ENCODE measurements at regions not wholly inside any gene's neighbourhood (a gene's known extent, or its start where the extent isn't known, plus 50 kb on each side); places are given as distances from the start of the nearest gene placed in this dataset.
"Not testable (repeated sequence)": the region's sequence is repeated elsewhere in the genome, so short reads cannot be mapped to it uniquely, and the experiment has no call there.

DNA sequence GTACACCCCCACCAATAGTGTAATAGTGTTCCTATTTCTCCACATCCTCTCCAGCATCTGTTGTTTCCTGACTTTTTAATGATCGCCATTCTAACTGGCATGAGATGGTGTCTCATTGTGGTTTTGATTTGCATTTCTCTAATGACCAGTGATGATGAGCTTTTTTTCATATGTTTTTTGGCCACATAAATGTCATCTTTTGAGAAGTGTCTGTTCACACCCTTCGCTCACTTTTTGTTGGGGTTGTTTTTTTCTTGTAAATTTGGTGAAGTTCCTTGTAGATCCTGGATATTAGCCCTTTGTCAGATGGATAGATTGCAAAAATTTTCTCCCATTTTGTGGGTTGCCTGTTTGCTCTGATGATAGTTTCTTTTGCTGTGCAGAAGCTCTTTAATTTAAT, 567.7 kb downstream of the MATN1 start:
- DNase-seq (ENCODE audit: low read depth in 2 of 2): not testable (repeated sequence)

DNA sequence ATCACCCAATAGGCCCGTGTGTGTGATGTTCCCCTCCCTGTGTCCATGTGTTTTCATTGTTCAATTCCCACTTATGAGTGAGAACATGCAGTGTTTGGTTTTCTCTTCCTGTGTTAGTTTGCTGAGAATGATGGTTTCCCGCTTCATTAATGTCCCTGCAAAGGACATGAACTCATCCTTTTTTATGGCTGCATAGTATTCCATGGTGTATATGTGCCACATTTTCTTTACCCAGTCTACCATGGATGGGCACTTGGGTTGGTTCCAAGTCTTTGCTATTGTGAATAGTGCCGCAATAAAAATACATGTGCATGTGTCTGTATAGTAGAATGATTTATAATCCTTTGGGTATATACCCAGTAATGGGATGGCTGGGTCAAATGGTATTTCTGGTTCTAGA, 568.1 kb downstream of the MATN1 start:
- not testable (repeated sequence) for DNase-seq (ENCODE audit: low read depth in 2 of 2)

DNA sequence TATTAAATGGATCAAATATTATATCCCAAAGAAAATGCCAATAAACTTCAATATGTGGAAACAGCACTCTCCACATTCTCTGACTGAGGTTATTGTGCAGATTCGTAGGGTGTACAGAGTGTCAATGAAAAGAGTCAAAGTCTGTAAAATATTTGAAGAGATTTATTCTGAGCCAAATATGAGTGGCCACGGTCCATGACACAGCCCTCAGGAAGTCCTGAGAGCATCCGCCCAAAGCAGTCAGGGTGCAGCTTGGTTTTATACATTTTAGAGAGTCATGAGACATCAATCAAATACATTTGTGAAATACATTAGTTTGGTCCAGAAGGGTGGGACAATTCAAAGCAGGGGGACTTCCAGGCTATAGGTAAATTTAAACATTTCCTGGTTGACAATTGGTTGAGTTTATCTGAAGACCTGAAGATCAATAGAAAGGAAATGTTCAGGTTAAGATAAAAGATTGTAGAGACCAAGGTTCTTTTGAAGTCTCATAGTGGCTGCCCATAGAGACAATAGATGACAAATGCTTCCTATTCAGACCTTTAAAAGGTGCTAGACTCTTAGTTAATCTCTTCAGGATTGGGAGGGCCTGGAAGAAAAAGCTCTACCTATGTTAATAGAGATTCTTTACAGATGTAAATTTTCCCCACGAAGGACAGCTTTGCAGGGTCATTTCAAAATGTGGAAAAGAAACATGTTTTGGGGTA, 569.5 kb downstream of the MATN1 start:
- no peak for DNase-seq (ENCODE audit: low read depth in 2 of 2)

DNA sequence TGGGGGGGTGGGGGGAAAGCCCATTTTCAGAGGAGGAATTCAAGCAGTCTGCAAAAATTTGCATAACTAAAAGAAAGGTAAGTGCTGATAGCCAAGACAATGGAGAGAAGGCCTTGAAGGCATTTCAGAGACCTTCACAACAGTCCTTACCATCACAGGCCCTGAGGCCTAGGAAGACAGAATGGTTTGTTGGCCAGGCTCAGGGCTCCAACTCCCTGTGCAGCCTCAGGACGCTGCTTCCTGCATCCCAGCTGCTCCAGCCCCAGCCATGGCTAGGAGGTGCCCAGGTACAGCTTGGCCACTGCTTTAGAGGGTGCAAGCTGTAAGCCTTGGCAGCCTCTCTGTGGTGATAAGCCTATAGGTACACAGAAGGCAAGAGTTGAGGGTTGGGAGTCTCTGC, 571.6 kb downstream of the MATN1 start:
- DNase-seq (ENCODE audit: low read depth in 2 of 2): no peak

DNA sequence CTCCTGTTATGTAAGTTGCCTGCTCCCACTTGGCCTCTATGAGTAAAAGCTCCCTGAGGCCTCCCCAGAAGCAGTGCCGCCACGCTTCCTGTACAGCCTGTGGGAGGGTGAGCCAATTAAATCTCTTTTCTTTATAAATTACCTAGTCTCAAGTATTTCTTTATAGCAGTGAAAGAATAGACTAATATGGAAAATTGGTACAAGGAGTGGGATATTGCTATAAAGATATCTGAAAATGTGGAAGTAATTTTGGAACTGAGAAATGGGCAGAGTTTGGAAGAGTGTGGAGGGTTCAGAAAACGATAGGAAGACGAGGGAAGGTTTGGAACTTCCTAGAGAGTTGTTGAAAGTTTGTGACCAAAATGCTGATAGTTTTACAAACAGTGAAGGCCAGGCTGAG, 572.3 kb downstream of the MATN1 start:
- no peak for DNase-seq (ENCODE audit: low read depth in 2 of 2)

DNA sequence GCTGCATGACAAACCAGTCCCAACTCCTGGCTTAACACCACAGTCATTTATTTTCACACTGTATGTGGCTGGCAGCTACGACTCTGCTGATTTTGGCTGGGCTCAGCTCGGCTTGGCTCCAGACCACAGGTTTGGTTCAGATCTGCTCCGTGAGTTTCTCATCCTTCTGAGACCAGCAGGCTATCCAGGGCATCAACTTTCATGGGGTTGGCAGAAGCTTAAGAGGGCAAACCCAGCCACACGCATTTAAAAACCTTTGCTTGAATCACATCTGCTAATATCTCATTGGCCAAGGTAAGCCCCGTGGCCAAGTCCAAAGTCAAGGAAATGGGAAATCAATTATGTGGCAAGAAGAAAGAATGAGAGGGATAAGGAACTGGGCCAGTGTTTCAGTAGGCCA, 574.2 kb downstream of the MATN1 start:
- DNase-seq (ENCODE audit: low read depth in 2 of 2): no peak

DNA sequence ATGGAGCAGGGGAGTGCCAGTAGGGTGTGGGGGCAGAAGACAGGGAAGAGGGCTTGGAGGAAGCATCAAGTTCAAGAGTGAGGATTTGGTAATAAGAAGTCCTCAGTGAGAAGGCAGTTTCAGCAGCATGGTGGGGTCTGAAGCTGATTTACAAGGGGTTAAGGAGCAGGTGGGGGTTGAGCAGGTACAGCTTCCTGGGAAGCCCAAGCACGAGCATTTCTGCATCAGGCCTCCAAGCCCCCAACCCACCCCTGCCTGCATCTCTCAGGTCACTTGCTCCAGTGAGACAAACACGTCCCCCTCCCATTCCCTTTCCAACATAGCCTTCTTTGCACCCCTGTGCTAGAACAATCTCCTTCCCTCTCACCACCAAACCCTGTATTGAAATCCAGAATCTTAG, 574.7 kb downstream of the MATN1 start:
- DNase-seq (ENCODE audit: low read depth in 2 of 2): no peak

DNA sequence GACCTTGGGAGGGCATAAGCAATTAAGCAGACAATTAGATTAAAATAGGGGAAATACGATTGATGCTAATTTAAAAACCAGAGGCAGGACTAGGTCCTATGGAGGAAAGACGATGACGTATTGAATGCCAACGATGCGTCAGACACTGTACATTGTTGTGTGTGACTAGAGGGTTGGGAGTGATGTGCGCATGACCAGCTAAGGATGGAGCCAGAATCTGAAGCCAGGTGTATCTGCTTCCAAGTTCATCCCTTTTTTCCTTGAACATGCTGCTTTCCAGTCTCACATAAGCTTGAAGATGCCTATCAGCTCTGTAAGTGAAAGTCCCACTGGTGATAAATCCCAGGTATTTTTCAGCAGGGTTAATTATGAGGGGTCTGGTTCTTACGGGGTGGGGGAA, 576.2 kb downstream of the MATN1 start:
- DNase-seq (ENCODE audit: low read depth in 2 of 2): no peak

DNA sequence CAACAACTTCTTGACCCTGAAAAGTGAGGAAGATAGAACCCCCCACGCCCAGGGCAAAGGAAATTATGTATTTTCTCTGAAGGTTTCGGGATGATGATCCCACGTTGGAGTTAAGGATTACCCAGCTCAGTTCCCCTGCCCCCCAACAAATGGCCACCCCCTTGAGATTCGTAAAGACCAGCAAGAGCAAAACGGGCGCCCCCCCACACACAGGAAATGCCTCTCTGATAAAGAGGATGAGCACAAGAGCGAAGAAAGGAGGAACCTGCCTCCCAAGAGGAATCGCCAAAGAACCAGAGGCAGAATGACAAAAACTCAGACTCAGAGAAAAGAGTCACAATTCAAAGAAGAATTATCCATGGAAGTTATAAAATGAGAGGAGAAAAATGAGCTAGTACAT, 576.9 kb downstream of the MATN1 start:
- no peak for DNase-seq (ENCODE audit: low read depth in 2 of 2)

DNA sequence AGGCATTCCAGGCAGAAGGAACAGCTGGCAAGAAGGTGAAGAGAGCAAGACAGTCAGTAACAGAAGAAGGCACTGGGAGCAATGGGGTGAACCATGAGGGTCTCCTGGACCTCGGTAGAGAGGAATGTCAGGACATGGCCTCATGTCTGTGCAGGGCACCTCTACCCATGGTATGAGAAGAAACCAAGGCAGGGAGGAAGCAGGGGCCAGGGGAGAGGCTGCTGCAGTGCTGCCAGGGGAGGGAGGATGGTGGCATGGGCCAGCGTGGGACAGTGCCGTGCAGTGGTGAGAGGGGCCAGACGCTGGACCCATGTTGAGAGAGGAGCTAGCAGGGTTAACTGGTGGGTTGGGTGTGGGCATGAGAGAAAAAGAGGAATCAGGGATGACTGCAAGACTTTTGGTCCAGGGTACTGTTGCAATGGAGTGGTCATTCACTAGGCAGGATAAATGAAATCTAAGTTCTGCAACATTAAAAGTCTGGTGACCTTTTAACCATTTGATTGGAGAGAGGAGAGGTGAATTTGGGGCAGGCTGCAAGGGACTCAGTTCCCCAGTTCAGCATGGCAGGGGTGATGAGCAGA, 577.6 kb downstream of the MATN1 start:
- no peak for DNase-seq (ENCODE audit: low read depth in 2 of 2)

DNA sequence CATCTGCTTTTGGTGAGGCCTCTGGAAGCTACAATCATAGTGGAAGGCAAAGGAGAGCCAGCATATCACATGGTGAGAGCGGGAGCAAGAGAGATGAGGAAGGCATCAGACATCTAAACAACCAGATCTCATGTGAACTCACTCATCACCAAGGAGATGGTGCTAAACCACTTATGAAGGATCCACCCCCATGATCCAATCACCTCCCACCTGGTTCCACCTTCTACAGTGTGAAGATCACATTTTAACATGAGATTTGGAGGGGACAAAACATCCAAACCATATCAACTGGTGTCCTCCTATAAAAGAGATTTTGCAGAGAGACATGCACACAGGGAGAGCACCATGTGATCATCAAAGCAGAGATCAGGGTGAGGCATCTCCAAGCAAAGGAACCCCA, 578.6 kb downstream of the MATN1 start:
- no peak for DNase-seq (ENCODE audit: low read depth in 2 of 2)

DNA sequence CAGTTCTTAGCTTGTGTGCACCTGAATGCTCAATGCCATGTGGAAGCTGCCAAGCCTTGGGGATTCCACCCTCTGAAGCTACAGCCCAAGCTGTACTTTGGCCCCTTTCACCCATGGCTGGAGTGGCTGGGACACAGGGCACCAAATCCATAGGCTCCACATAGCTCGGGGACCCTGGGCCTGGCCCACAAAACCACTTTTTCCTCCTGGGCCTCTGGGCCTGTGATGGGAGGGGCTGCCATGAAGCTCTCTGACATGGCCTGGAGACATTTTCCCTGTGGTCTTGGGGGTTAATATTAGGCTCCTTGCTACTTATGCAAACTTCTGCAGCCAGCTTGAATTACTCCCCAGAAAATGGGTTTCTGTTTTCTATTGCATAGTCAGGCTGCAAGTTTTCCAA, 579.9 kb downstream of the MATN1 start:
- DNase-seq (ENCODE audit: low read depth in 2 of 2): no peak

DNA sequence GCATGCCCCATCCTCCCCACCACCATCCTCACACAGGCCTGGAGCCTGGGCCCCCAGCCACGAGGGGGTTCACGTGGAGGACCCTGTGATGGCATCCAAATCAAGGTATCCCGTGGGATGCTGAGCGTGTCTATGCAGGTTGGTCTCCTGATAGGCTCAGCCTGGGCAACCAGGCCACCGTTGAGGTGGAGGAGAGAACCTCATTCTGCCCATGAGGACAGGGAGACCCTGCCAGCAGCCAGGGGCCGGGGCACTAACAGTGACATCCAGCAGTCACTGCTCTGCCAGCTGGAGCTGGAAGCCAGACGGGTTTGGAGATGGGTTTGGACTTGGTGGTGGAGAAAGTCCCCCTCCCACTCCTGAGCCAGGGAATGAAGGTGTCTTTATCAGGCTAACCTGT, 582.8 kb downstream of the MATN1 start:
- DNase-seq (ENCODE audit: low read depth in 2 of 2): no peak

DNA sequence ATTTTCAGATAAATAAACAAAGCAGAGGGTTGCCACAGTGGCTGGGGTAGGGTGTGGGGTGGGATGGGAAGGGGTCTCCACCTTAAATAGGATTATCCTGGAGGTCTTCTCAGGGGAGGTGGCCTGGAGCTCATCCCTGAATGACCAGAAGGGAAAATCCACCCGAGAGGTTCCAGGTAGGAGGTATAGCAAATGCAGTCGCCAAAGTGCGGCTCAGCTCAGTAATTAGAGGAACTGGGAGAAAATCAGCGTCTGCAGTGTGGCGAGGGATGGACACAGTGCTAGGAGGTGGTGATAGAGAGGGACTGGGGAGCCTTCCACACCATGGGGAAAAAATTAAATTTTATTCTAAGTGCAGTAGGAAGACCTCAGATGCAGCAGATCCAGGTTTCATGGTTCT, 584.5 kb downstream of the MATN1 start:
- DNase-seq (ENCODE audit: low read depth in 2 of 2): no peak

DNA sequence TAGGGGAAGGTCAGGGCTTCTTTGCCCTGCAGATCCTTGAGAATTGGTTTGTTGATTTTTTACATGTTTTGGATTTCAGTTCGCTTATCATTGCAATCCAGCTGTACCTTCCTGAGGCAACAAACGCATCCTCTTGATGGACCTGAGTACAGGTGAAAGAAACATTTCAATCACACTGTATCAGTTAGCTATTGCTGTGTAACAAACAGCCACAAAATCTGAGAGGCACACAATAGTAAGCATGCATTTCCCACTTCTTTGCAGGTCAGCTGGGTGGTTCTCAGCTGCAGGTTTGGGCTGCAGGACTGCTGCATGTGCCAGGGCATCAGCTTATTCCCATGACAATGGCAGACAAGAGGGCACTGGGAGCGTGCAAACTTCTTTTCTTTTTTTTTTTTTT, 586.4 kb downstream of the MATN1 start:
- DNase-seq (ENCODE audit: low read depth in 2 of 2): no peak

DNA sequence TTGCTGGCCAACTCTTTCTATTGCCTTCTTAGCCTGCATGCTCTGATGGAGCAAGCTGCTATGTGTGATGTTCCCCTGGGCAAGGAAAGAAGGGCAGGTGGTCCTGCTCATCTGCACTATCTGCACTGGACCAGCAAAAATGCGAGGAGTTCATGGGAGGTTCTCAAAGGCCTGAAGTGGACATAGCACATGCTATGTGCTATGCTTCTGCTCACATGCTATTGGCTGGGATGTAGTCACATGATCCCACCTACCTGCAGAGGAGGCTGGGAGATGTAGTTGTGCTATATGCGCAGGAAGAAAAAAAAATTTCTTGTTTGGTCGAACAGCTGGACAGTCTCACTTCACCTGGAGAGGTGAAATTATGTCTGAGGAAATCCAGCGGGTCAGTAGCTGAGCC, 587.7 kb downstream of the MATN1 start:
- no peak for DNase-seq (ENCODE audit: low read depth in 2 of 2)

DNA sequence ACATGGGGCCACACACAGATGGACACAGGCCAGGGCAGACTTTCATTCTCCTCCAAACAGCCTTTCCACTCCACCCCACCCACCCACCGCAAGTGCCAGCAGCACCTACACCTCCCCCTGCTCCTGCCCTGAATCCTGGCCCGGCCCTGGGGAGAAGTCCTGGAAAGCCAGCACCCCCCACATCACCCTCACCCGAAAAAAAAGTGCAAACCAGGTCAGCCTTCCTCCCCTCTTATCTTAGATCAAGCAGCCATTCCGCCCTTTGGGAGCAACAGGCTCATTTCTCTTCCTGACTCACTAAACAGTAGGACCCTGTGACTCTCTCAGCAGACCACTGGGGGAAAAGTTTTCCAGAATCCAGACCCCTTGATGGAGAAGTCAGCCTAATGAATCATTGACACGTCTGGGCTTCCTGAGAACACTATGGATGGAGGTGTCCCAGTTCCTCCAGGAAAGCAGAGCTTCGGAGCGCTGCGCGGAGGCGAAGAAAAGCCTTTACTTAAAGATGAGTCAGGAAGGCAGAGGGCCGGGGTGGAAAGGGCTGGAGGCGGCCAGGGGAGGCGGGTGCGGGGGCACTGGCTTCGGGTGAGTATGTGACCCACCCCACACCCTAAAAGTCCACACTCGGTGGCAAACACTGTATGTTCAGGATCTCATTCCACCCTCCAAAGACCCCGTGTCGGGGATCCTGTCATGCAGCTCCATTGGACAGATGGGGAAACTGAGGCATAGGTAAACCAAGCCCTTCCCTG, 588.7 kb downstream of the MATN1 start:
- no peak for DNase-seq (ENCODE audit: low read depth in 2 of 2)

DNA sequence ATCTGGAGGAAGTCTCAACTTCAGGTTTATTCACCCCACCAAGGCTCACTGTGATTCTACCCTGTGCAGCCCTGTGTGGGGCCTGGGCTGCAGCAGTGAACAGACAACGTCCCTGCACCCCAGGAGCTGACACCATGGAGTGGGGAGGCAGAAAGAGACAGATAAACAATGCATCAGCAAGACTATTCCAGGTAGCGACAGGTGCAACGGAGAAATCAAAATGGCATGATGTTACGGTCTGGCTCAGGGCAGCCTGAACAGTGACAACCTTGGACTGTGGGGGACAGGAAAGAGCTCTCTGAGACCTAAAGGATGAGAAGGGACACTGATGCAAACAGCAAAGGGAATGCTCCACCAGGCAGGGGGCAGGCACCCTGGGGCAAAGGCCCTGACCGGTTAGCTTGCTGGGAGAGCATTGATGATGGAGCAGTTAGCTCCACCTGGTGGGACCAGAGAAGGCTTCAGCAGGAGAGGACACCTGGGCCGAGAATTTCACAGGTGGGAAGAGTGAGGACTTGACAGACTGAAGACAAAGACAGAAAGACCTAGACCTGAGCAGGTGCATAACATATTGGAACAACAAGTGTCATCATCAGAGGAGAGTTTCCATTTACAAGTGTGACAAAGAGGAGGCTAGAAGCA, 589.9 kb downstream of the MATN1 start:
- DNase-seq (ENCODE audit: low read depth in 2 of 2): no peak

DNA sequence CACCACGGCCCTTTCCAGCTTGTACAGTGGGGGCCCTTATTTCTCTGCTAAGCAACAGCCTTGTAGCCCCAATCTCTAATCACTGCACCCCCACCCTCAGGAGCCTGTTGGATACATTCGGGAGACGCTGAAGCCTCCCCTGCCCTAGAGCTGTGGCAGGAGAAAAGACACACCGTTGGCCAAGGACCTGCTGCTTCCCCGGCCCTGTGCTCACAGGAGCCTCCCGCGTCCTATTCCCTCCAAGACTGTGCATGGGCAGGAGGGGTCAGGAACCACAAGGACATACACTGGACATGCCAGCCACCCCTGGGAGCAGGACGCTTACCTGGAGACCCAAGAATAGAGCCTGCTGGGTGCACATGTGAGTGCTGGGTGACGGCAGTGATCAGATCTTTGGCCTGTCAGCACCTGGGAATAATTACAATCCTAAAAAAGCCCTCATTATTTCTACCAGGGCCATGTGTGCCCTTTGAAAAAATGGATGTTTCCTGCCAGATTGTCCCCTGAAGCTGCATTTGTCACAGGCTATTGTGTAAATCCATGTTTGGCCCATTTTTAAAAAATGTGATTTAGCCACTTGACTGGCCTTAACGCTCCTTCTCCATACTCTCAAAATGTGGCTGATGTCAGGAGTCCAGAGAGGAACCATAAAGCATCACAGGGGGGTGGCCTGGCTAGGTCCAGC, 590.6 kb downstream of the MATN1 start:
- DNase-seq (ENCODE audit: low read depth in 2 of 2): no peak

DNA sequence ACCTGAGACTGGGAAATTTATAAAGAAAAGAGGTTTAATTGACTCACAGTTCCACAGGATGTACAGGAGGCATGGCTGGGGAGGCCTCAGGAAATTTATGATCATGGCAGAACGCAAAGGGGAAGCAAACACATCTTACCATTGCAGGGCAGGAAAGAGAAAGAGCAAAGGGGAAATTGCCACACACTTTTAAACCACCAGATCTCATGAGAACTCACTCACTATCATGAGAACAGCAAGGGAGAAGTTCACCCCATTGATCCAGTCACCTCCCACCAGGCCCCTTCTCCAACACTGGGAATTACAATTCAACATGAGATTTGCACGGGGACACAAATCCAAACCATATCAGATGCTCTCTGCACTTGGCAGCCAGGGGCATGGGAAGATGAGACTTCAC, 592.8 kb downstream of the MATN1 start:
- not testable (repeated sequence) for DNase-seq (ENCODE audit: low read depth in 2 of 2)

DNA sequence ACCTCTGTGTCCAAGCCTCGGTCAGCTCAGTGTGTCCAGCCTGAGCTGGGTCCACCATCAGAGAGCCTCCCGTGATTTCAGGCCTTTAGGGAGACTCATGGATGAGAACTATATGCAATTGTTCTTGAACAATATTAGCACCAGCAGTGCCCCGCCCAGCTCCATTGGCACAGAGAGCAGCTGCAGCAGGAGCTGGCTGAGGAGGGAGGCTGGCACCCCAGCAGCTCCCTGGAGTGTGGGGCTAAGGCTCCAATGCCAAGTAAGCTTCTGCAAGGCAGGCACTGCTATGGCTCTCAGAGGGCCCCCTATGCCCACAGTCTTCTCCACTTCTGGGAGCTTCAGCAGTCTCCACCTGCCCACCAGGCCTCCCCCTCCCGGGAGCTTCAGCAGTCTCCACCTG, 593.3 kb downstream of the MATN1 start:
- no peak for DNase-seq (ENCODE audit: low read depth in 2 of 2)

DNA sequence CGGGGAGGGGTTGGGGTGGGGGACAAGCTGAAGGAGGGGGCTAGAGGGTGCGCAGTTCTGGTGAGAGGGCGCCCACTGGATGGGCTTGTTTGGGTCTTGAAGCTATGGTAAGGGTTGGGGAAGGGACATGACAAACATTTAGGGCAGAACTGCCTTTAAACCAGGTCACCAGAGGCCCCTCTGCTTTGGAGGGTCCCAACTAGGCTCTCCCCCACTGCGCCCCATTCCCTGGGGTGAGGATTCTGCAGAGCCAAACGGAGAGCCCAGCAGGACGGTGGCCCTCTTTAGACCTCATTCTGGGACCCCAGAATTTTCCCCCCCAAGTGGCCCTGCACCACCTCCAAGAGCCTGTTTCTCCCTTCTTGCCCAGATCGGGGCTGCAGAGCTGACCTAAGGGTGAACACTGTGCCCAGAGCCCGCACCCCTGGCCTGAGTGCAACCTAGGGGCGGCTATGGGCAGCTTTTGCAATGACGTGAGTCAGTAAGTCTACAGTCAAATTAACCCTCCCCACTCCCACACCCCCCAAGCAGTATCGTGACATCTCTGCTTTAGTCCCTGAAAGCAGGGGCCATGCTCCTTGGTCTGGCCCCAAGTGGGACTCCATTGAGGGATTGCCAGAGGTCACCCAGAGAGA, 593.8 kb downstream of the MATN1 start:
- DNase-seq (ENCODE audit: low read depth in 2 of 2): no peak
